ENCODE measurements at regions not wholly inside any gene's neighbourhood (a gene's known extent, or its start where the extent isn't known, plus 50 kb on each side); places are given as distances from the start of the nearest gene placed in this dataset.

- Histone ChIP-seq H3K27me3 (ENCODE audit: insufficient read depth, low read length) (no peaks in the 10 kb centered on the region), H3K27ac (ENCODE audit: low read depth, low read length) (no peak overlapping the region), H3K36me3 (ENCODE audit: insufficient read depth, low read length) (no peaks in the 10 kb centered on the region), H3K4me3 (ENCODE audit: low read length in 2 of 2) (no peak overlapping the region), H3K4me1 (ENCODE audit: insufficient read depth, low read length) (peaks cover 3% of the 10 kb centered on the region), H3K9me3 (ENCODE audit: control insufficient read depth in 1 of 2, low read length in 2 of 2) (no peaks in the 10 kb centered on the region)
- no peak for DNase-seq
- no peaks in the 10 kb centered on the region for H3K9me3 Mint-ChIP-seq
- peaks cover 6 to 18% (median 10%) of the 10 kb centered on the region in 4 donors for H3K4me1 Mint-ChIP-seq
- intact Hi-C loops (cut with micrococcal nuclease) = no loop called here
- H3K36me3 Mint-ChIP-seq = no peaks in the 10 kb centered on the region
- H3K27me3 Mint-ChIP-seq = peaks cover 4 to 6% of the 10 kb centered on the region in 2 donors
- no peak overlapping the region for H3K27ac Mint-ChIP-seq
- H3K4me3 Mint-ChIP-seq = no peak overlapping the region
- CTCF ChIA-PET (ENCODE audit: partially characterized antibody) = no interaction called here
- POLR2A ChIA-PET (ENCODE audit: partially characterized antibody) = no interaction called here
Observed at GRCh38 chr10:128218161-128218560, 91.9 kb upstream of the MKI67 start.

DNA sequence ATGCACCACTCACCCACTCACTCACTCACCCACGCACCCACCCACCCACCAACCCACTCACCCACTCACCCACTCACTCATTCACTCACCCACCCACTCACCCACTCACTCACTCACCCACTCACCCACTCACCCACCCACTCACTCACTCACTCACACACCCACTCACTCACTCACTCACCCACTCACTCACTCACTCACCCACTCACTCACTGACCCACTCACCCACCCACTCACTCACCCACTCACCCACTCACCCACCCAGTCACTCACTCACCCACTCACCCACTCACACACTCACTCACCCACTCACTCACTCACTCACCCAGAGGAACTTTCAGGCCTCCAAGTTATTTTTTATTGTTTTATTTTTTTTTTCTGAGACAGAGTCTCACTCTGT is 93.1 kb upstream of the MKI67 start:
- H3K9me3 Mint-ChIP-seq = no peaks in the 10 kb centered on the region

GRCh38 chr10:128220021-128220420 is 93.8 kb upstream of the MKI67 start:
- Histone ChIP-seq H3K4me1 (ENCODE audit: insufficient read depth, low read length) (peaks cover 3% of the 10 kb centered on the region), H3K36me3 (ENCODE audit: insufficient read depth, low read length) (no peaks in the 10 kb centered on the region), H3K4me3 (ENCODE audit: low read length in 2 of 2) (no peak overlapping the region), H3K27me3 (ENCODE audit: insufficient read depth, low read length) (no peaks in the 10 kb centered on the region), H3K27ac (ENCODE audit: low read depth, low read length) (no peak overlapping the region), H3K9me3 (ENCODE audit: control insufficient read depth in 1 of 2, low read length in 2 of 2) (no peaks in the 10 kb centered on the region)
- CTCF ChIA-PET (ENCODE audit: partially characterized antibody) = no interaction called here
- H3K4me3 Mint-ChIP-seq = no peak overlapping the region
- peaks cover 6 to 15% of the 10 kb centered on the region in 2 donors for H3K27me3 Mint-ChIP-seq
- no peak overlapping the region for H3K27ac Mint-ChIP-seq
- H3K9me3 Mint-ChIP-seq = peaks cover 0 to 2% (median 0%) of the 10 kb centered on the region in 8 donors
- peaks cover 6 to 12% (median 10%) of the 10 kb centered on the region in 4 donors for H3K4me1 Mint-ChIP-seq
- POLR2A ChIA-PET (ENCODE audit: partially characterized antibody) = no interaction called here
- H3K36me3 Mint-ChIP-seq = no peaks in the 10 kb centered on the region
- no peak for DNase-seq
- intact Hi-C loops (cut with micrococcal nuclease) = no loop called here

More for the DNA sequence above, 93.1 kb upstream of the MKI67 start:
- Mint-ChIP-seq H3K4me1 (peaks cover 6 to 15% (median 10%) of the 10 kb centered on the region in 4 donors), H3K27me3 (peaks cover 6 to 15% of the 10 kb centered on the region in 2 donors), H3K27ac (no peak overlapping the region), H3K4me3 (no peak overlapping the region), H3K36me3 (no peaks in the 10 kb centered on the region)
- intact Hi-C loops (cut with micrococcal nuclease) = no loop called here
- Histone ChIP-seq H3K36me3 (ENCODE audit: insufficient read depth, low read length) (no peaks in the 10 kb centered on the region), H3K4me3 (ENCODE audit: low read length in 2 of 2) (no peak overlapping the region), H3K27ac (ENCODE audit: low read depth, low read length) (no peak overlapping the region), H3K27me3 (ENCODE audit: insufficient read depth, low read length) (no peaks in the 10 kb centered on the region), H3K9me3 (ENCODE audit: control insufficient read depth in 1 of 2, low read length in 2 of 2) (no peaks in the 10 kb centered on the region), H3K4me1 (ENCODE audit: insufficient read depth, low read length) (peaks cover 3% of the 10 kb centered on the region)
- DNase-seq = no peak
- ChIA-PET CTCF (ENCODE audit: partially characterized antibody) (interaction anchor here (0.6 kb wide), 1 partner anchor 66 kb away, joined by 3 read pairs; no protein-coding TSS in a partner anchor), POLR2A (ENCODE audit: partially characterized antibody) (no interaction called here)

- intact Hi-C loops (cut with micrococcal nuclease) = no loop called here
- Mint-ChIP-seq H3K27me3 (peaks cover 12 to 15% of the 10 kb centered on the region in 2 donors), H3K4me3 (no peak overlapping the region), H3K4me1 (peaks cover 6 to 12% (median 10%) of the 10 kb centered on the region in 4 donors), H3K9me3 (peaks cover 0 to 6% (median 0%) of the 10 kb centered on the region in 8 donors), H3K36me3 (no peaks in the 10 kb centered on the region), H3K27ac (no peak overlapping the region)
- CTCF ChIA-PET (ENCODE audit: partially characterized antibody) = interaction anchor here (0.9 to 2.5 kb wide), 2 partner anchors 9 to 42 kb away, joined by 3 to 17 read pairs; no protein-coding TSS in a partner anchor
- no peaks in the 10 kb centered on the region for H3K9me3 ChIP-seq (ENCODE audit: control insufficient read depth in 1 of 2, low read length in 2 of 2)
- no peak for DNase-seq
- H3K27me3 ChIP-seq (ENCODE audit: insufficient read depth, low read length) = no peaks in the 10 kb centered on the region
- POLR2A ChIA-PET (ENCODE audit: partially characterized antibody) = no interaction called here
- no peaks in the 10 kb centered on the region for H3K36me3 ChIP-seq (ENCODE audit: insufficient read depth, low read length)
- no peak overlapping the region for H3K4me3 ChIP-seq (ENCODE audit: low read length in 2 of 2)
- no peak overlapping the region for H3K27ac ChIP-seq (ENCODE audit: low read depth, low read length)
- H3K4me1 ChIP-seq (ENCODE audit: insufficient read depth, low read length) = peaks cover 3% of the 10 kb centered on the region
Observed at GRCh38 chr10:128221117-128221516, 94.9 kb upstream of the MKI67 start.

DNA sequence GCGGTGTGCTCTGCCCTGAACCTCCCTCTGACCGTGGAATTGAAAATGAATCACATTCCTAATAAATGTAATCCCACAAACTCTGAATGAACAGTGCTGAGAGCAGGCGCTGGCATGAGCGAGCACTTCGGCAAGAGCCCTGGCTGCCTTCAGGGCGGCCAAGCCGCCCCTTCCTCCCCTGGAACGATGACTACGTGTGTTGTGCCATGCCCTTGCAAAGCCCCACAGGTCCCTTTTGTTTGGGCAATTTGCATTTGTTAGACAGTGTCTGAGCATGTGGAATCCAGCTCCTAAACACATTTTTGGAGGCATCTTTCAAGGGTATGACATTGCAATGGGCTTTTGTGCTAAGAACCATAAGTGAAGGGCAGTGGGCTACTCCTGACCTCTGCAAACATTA is 95.6 kb upstream of the MKI67 start:
- H3K36me3 ChIP-seq (ENCODE audit: insufficient read depth, low read length) = no peaks in the 10 kb centered on the region
- Mint-ChIP-seq H3K27ac (no peak overlapping the region), H3K9me3 (peaks cover 0 to 6% (median 1%) of the 10 kb centered on the region in 8 donors), H3K4me3 (peak overlapping the region in 1 of 8 donors; percentile 30), H3K36me3 (no peaks in the 10 kb centered on the region), H3K27me3 (peaks cover 15% of the 10 kb centered on the region in 2 donors), H3K4me1 (peaks cover 6 to 12% (median 10%) of the 10 kb centered on the region in 4 donors)
- no peak overlapping the region for H3K27ac ChIP-seq (ENCODE audit: low read depth, low read length)
- intact Hi-C loops (cut with micrococcal nuclease) = no loop called here
- peaks cover 3% of the 10 kb centered on the region for H3K4me1 ChIP-seq (ENCODE audit: insufficient read depth, low read length)
- H3K27me3 ChIP-seq (ENCODE audit: insufficient read depth, low read length) = no peaks in the 10 kb centered on the region
- H3K4me3 ChIP-seq (ENCODE audit: low read length in 2 of 2) = no peak overlapping the region
- DNase-seq = no peak
- ChIA-PET POLR2A (ENCODE audit: partially characterized antibody) (no interaction called here), CTCF (ENCODE audit: partially characterized antibody) (interaction anchor here (0.9 to 2.5 kb wide), 2 partner anchors 10 to 43 kb away, joined by 3 to 17 read pairs; no protein-coding TSS in a partner anchor)
- H3K9me3 ChIP-seq (ENCODE audit: control insufficient read depth in 1 of 2, low read length in 2 of 2) = no peaks in the 10 kb centered on the region

DNA sequence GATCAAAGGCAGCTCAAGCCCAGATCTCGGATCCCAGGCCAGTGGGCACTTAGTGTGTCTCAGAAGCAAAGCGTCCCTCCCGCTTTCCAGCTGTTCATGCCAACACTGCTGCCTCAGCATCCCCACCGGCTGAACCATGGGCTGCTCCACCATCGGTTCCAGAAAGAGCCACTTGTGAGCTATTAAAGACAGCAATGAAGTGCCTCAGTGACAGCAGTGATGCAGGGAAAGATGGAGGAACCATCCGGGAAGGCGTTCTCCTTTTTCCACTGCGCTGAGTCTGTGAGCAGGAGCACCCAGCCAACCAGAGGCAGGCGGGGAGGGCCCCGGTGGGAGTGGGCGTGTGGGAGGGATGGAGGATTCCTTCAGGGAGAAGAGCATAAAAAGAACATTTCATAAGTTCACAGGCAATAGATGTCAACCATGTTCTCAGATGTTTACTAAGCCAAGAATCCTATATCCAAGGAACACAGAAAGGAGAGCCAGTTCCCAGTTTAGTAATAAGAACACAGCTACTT is 96.2 kb upstream of the MKI67 start:
- Mint-ChIP-seq H3K36me3 (no peaks in the 10 kb centered on the region), H3K9me3 (peaks cover 0 to 6% (median 1%) of the 10 kb centered on the region in 8 donors), H3K27me3 (peaks cover 15% of the 10 kb centered on the region in 2 donors), H3K4me3 (no peak overlapping the region), H3K27ac (peak overlapping the region in 1 of 7 donors; percentile 74), H3K4me1 (peaks cover 6 to 12% (median 10%) of the 10 kb centered on the region in 4 donors)
- H3K36me3 ChIP-seq (ENCODE audit: insufficient read depth, low read length) = no peaks in the 10 kb centered on the region
- no peaks in the 10 kb centered on the region for H3K9me3 ChIP-seq (ENCODE audit: control insufficient read depth in 1 of 2, low read length in 2 of 2)
- POLR2A ChIA-PET (ENCODE audit: partially characterized antibody) = no interaction called here
- no peak overlapping the region for H3K4me3 ChIP-seq (ENCODE audit: low read length in 2 of 2)
- H3K4me1 ChIP-seq (ENCODE audit: insufficient read depth, low read length) = peaks cover 3% of the 10 kb centered on the region
- CTCF ChIA-PET (ENCODE audit: partially characterized antibody) = interaction anchor here (2.5 kb wide), 1 partner anchor 10 kb away, joined by 17 read pairs; no protein-coding TSS in a partner anchor
- intact Hi-C loops (cut with micrococcal nuclease) = no loop called here
- H3K27ac ChIP-seq (ENCODE audit: low read depth, low read length) = no peak overlapping the region
- H3K27me3 ChIP-seq (ENCODE audit: insufficient read depth, low read length) = no peaks in the 10 kb centered on the region
- DNase-seq = no peak

DNA sequence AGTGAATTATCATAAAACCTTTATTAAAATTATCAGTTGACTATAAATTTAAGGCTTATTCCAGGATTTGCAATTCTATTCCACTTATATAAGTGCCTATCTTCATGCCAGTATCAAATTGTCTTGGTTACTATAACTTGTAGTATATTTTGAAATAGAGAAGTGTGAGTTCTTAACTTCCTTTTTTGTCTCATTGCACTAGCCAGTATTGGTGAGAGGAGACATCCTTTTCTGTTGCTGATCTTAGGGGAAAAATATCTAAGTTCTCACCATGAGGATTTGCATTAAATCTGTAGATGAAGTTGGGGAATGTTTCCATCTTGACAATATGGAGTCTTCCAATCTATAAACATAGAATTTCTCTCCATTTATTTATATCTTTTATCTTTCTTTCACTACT is 104.2 kb upstream of the MKI67 start:
- POLR2A ChIA-PET (ENCODE audit: partially characterized antibody) = no interaction called here
- Histone ChIP-seq H3K36me3 (ENCODE audit: insufficient read depth, low read length) (no peaks in the 10 kb centered on the region), H3K4me3 (ENCODE audit: low read length in 2 of 2) (no peak overlapping the region), H3K27ac (ENCODE audit: low read depth, low read length) (no peak overlapping the region), H3K9me3 (ENCODE audit: control insufficient read depth in 1 of 2, low read length in 2 of 2) (peaks cover 0 to 9% of the 10 kb centered on the region in 2 donors), H3K27me3 (ENCODE audit: insufficient read depth, low read length) (no peaks in the 10 kb centered on the region), H3K4me1 (ENCODE audit: insufficient read depth, low read length) (no peaks in the 10 kb centered on the region)
- peaks cover 8 to 19% (median 18%) of the 10 kb centered on the region in 8 donors for H3K9me3 Mint-ChIP-seq
- no peak for DNase-seq
- CTCF ChIA-PET (ENCODE audit: partially characterized antibody) = interaction anchor here (1.2 kb wide), 1 partner anchor 18 kb away, joined by 4 read pairs; no protein-coding TSS in a partner anchor
- peaks cover 3 to 7% of the 10 kb centered on the region in 2 donors for H3K27me3 Mint-ChIP-seq
- H3K4me1 Mint-ChIP-seq = no peaks in the 10 kb centered on the region
- intact Hi-C loops (cut with micrococcal nuclease) = no loop called here
- no peak overlapping the region for H3K4me3 Mint-ChIP-seq
- no peak overlapping the region for H3K27ac Mint-ChIP-seq
- H3K36me3 Mint-ChIP-seq = peaks cover 14 to 15% of the 10 kb centered on the region in 2 donors

Data from CD4-positive, alpha-beta memory T cell (primary cell).